ENCODE measurements at regions not wholly inside any gene's neighbourhood (a gene's known extent, or its start where the extent isn't known, plus 50 kb on each side); places are given as distances from the start of the nearest gene placed in this dataset.
"Not testable (repeated sequence)": the region's sequence is repeated elsewhere in the genome, so short reads cannot be mapped to it uniquely, and the experiment has no call there.

- DNase-seq: no peak
Observed at GRCh38 chr4:13763707-13764106, 136.2 kb upstream of the BOD1L1 start.

- no peak for DNase-seq
Observed at GRCh38 chr4:13765539-13765938, 138.0 kb upstream of the BOD1L1 start.

- no peak for DNase-seq
Observed at GRCh38 chr4:13766761-13767540, 139.4 kb upstream of the BOD1L1 start.

GRCh38 chr4:13777341-13777740, 149.8 kb upstream of the BOD1L1 start:
- DNase-seq: no peak

GRCh38 chr4:13778367-13778766, 150.8 kb upstream of the BOD1L1 start:
- DNase-seq: no peak

GRCh38 chr4:13782231-13782630, 154.7 kb upstream of the BOD1L1 start:
- no peak for DNase-seq

GRCh38 chr4:13783800-13784411, 156.4 kb upstream of the BOD1L1 start:
- DNase-seq: no peak

- no peak for DNase-seq
Observed at GRCh38 chr4:13793020-13793710, 165.6 kb upstream of the BOD1L1 start.

- no peak for DNase-seq
Observed at GRCh38 chr4:13794819-13795565, 167.5 kb upstream of the BOD1L1 start.

- no peak for DNase-seq
Observed at GRCh38 chr4:13797061-13797460, 169.5 kb upstream of the BOD1L1 start.

- no peak for DNase-seq
Observed at GRCh38 chr4:13815231-13815630, 187.7 kb upstream of the BOD1L1 start.

GRCh38 chr4:13816472-13816871, 188.9 kb upstream of the BOD1L1 start:
- DNase-seq: no peak

- DNase-seq: no peak
Observed at GRCh38 chr4:13821522-13821921, 194.0 kb upstream of the BOD1L1 start.

GRCh38 chr4:13825822-13826221, 198.3 kb upstream of the BOD1L1 start:
- not testable (repeated sequence) for DNase-seq

GRCh38 chr4:13829457-13829856, 201.9 kb upstream of the BOD1L1 start:
- DNase-seq: no peak

- no peak for DNase-seq
Observed at GRCh38 chr4:13830449-13830848, 202.9 kb upstream of the BOD1L1 start.

GRCh38 chr4:13833171-13833804, 205.8 kb upstream of the BOD1L1 start:
- no peak for DNase-seq

- no peak for DNase-seq
Observed at GRCh38 chr4:13836946-13837912, 209.7 kb upstream of the BOD1L1 start.

GRCh38 chr4:13840502-13841190, 213.1 kb upstream of the BOD1L1 start:
- DNase-seq: no peak

- DNase-seq: no peak
Observed at GRCh38 chr4:13844740-13845139, 217.2 kb upstream of the BOD1L1 start.

GRCh38 chr4:13849778-13850177, 222.3 kb upstream of the BOD1L1 start:
- no peak for DNase-seq

Data from NCI-H1436 treated with DMSO at 0.1 percent for 48 hours (cell line).